ENCODE measurements at regions not wholly inside any gene's neighbourhood (a gene's known extent, or its start where the extent isn't known, plus 50 kb on each side); places are given as distances from the start of the nearest gene placed in this dataset.

DNA sequence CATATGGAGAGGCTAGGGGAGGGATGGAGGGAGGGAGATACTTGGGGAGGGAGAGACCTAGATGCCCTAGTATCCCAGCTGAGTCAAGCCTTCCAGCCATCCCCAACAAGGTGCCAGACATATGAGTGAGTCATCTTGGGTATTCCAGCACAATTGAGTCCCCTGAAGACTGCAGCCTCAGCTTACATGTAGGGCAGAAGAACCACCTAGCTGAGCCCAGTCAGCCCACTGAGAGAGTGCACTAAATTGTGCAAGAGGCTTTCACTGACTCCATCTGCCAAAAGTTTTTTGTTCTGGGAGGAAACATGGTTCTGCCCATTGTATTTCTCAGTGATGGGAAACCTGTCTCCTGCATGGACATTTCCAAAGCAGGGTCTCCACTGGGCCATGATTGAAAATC lies 76.4 kb downstream of the FOXD2 start:
- DNase-seq: no peak
- H3K4me3 ChIP-seq: no peak overlapping the region
- H3K36me3 ChIP-seq: no peaks in the 10 kb centered on the region
- no peaks in the 10 kb centered on the region for H3K9me3 ChIP-seq (replicated peaks)
- peaks cover 2% of the 10 kb centered on the region for H3K27me3 ChIP-seq
- peaks cover 5% of the 10 kb centered on the region; the same call in 1 of the 2 replicates for H3K4me1 ChIP-seq
- no peak overlapping the region for H3K27ac ChIP-seq

DNA sequence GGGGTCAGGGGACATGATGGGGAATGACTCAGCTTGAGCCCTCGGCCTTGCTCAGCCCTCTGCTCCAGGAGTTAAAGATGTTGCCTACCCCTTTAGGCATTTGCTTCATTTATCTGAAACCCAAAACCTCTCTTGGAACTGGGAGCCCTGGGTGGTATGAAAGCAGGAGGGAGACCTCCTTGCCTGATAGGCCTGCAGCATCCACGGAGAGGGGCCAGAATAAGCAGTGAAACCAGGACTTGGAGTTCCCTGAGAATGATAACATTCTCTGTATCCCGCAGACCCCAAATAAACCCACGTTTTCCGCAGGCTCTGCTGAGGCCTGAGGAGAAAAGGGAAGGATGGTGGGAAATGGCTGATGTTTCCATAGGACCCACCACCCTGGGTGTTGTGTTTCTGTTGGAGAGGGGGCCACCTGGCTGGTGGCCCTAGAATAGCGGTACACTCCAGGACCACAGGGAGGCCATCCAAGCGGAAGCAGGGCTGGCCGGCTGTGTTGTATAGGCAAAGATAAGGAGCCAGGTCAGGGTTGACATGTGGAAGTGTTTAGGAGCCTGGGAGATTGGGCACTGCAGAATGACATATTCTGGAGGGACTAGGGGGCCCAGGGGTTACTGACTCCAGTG lies 77.4 kb downstream of the FOXD2 start:
- H3K4me3 ChIP-seq: no peak overlapping the region
- H3K36me3 ChIP-seq: no peaks in the 10 kb centered on the region
- H3K27me3 ChIP-seq: peaks cover 8% of the 10 kb centered on the region
- H3K4me1 ChIP-seq: no peaks in the 10 kb centered on the region
- H3K27ac ChIP-seq: no peak overlapping the region
- no peak for DNase-seq
- no peaks in the 10 kb centered on the region for H3K9me3 ChIP-seq (replicated peaks)

DNA sequence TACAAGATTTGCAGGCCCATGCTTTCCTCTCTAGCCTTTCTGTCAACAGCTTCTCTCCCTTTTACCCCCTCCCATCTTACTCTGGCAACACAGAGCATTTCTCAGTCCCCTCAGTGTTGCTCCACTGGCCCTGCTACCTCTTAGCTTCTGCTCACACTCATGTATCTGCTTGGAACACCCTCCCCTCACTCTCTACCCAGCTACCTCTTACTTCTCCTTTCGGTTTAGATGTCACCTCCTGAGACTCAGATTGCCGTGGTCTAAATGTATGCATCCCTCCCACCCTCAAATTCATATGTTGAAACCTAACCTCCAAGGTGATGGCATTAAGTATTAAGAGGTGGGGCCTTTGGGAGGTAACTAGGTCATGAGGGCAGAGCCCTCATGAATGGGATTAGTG lies 80.1 kb downstream of the FOXD2 start:
- peaks cover 8% of the 10 kb centered on the region for H3K27me3 ChIP-seq
- H3K36me3 ChIP-seq: no peaks in the 10 kb centered on the region
- no peak overlapping the region for H3K4me3 ChIP-seq
- H3K9me3 ChIP-seq (replicated peaks): no peaks in the 10 kb centered on the region
- no peak for DNase-seq
- H3K27ac ChIP-seq: no peak overlapping the region
- H3K4me1 ChIP-seq: no peaks in the 10 kb centered on the region

DNA sequence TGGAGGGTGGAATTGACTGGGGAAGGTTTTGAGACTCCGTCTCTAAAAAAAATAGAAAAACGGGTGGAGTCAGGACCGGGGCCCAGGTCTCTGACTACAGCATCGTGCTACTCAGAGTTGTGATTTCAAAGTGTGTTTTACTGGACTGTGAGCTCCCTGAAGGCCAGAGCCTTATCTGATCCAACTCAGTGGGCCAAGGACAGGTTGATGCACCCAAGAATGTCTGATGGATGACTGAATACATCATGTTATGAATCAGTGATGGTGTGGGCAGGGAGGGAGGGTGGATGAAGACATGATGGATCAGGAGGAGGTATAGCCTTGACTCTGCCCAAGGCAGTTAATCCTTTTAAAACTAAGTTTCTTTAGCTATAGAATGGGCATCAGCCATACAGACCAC lies 81.6 kb downstream of the FOXD2 start:
- DNase-seq: no peak
- Histone ChIP-seq H3K36me3 (no peaks in the 10 kb centered on the region), H3K27me3 (peaks cover 8% of the 10 kb centered on the region), H3K4me1 (no peaks in the 10 kb centered on the region), H3K9me3 (replicated peaks) (no peaks in the 10 kb centered on the region), H3K27ac (no peak overlapping the region), H3K4me3 (no peak overlapping the region)

DNA sequence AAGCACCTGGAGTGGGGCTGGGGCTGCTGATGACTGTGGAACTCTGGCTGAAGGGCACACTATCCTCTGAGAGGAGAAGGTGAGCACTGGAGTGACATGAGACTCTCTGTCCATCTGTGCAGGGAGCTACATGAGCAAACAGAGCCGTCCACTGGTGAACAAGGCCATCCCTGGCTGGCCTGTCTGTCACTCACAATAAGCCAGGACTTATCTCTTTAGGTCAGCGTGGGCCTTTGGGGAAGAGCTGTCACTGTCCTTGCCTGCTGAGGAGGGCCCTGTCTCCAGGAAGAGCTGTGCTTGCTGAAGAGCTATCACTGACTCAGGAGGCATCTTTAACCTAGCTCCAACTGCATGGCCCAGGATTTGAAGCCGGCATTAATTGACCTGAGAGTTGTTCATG lies 82.1 kb downstream of the FOXD2 start:
- Histone ChIP-seq H3K4me1 (no peaks in the 10 kb centered on the region), H3K9me3 (replicated peaks) (no peaks in the 10 kb centered on the region), H3K27me3 (peaks cover 8% of the 10 kb centered on the region), H3K36me3 (no peaks in the 10 kb centered on the region), H3K27ac (no peak overlapping the region), H3K4me3 (no peak overlapping the region)
- no peak for DNase-seq

DNA sequence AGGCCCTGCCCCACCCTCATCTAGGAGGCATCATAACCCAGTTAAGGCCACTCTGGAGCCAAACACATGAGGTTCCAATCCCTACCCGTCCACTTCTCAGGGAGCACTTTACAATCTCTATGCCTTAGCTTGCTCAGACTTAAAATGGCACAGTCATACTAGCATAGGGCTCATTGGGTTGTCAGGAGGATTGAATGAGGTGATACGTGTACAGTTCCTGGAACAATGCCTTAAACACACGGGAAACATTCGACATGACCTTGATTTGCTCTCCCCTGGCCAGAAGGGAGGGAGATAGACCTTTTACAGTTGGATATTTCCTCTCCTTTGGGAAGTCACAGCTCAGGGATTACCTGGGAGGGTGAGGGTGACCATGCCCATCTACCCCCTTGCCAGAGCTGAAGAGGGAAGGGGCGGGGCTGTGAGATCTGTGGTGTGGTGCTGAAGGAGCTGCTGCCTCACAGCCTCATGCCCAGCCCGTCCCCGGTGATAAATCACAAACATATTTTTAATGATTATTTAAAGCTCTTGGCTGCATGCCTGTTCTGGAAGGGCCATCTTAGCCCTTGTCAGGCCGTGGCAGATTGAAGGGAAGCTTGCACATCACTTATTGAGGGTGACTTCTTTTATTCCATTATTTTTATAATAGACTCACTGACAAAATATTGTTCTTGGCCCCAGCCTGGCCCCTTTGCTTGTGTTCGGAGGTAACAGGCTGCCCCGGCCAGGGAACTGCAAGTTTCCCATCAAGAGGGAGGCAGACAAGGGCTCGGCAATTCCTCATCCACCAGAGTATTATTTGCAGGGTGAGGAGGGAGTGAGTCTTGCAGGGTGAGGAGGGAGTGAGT lies 83.4 kb downstream of the FOXD2 start:
- DNase-seq: no peak
- Histone ChIP-seq H3K36me3 (no peaks in the 10 kb centered on the region), H3K4me1 (no peaks in the 10 kb centered on the region), H3K9me3 (replicated peaks) (no peaks in the 10 kb centered on the region), H3K4me3 (no peak overlapping the region), H3K27ac (no peak overlapping the region), H3K27me3 (peaks cover 8% of the 10 kb centered on the region)

DNA sequence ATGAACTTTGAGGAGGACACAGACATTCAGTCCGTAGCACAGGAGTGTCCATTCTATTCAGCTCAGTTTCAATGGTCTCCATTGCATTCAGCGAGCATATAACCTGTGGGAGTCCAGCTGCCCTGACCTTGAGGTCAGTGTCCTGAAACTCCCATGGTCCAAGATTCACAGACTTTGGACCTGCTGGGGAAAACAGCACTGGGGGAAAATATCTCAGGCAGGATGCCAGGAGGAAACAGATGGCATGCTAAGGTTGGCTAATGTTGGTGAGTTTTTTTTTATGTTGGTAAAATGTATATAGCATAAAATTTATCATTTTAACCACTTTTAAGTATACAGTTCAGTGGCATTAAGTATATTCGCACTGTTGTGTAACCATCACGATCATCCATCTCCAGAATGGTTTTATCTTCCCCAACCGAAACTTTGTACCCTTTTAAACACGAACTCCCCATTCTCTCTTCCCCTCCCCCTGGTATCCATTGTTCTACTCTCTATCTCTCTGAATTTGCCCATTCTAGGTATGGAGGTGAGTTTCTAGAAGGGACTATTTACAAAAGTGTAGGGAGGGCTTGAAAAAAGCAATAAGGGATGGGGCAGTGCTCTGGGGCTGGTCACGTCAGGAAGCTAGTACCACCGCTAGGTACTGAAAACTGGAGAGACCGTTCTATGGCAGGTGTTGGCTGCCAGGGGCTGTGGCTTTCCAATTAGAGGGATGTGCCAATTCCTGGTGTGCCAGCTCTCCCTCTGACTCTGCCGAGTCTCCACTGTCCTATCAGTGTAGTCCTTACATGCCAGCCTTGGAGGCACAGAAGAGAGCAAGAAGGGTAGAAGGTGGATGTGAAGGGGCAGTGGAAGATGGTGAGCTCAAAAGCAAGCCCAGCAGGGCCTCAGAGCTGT lies 85.3 kb downstream of the FOXD2 start:
- Histone ChIP-seq H3K4me3 (no peak overlapping the region), H3K27ac (no peak overlapping the region), H3K9me3 (replicated peaks) (no peaks in the 10 kb centered on the region), H3K27me3 (peaks cover 7% of the 10 kb centered on the region), H3K4me1 (no peaks in the 10 kb centered on the region), H3K36me3 (no peaks in the 10 kb centered on the region)
- DNase-seq: no peak

DNA sequence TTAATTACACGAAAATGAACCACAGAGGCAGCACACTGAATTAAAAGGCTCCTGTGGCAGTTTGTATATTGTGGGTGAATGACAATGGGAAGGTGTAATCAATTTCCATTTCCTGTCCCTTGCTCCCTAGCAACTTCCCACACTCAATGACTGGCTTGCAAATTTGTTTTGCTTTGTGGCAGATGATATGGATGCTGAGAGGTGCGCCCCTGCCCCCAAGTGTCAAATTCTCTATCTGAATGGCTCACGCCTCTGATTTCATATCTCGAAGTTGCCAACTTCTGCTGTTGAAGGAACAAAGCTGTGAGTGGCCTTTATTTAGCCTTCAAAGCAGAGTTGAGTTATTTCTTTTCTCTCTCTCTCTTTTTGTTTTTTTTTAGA lies 86.0 kb downstream of the FOXD2 start:
- Histone ChIP-seq H3K4me3 (no peak overlapping the region), H3K4me1 (no peaks in the 10 kb centered on the region), H3K27ac (no peak overlapping the region), H3K36me3 (no peaks in the 10 kb centered on the region), H3K9me3 (replicated peaks) (no peaks in the 10 kb centered on the region), H3K27me3 (peaks cover 6% of the 10 kb centered on the region; the same call in 1 of the 2 replicates)
- no peak for DNase-seq

DNA sequence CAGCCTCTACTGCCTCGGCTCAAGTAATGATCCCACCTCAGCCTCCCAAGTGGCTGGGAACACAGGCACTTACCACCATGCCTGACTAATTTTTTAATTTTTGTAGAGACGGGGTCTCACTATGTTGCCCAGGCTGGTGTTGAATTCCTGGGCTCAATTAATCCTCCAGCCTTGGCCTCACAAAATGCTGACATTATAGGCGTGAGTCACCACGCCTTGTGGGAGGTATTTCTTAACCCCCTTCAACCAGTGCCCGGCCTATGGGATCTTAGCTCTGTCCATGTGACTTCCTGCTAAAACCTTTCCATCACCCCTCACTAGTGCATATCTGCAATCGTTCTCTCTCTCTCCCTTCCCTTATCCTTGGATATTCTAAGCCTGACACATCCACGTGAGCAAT lies 86.4 kb downstream of the FOXD2 start:
- H3K36me3 ChIP-seq: no peaks in the 10 kb centered on the region
- peaks cover 6% of the 10 kb centered on the region; the same call in 1 of the 2 replicates for H3K27me3 ChIP-seq
- no peaks in the 10 kb centered on the region for H3K9me3 ChIP-seq (replicated peaks)
- H3K4me3 ChIP-seq: no peak overlapping the region
- DNase-seq: peak in 1 of 2 experiments; percentile 42
- H3K27ac ChIP-seq: no peak overlapping the region
- H3K4me1 ChIP-seq: no peaks in the 10 kb centered on the region

DNA sequence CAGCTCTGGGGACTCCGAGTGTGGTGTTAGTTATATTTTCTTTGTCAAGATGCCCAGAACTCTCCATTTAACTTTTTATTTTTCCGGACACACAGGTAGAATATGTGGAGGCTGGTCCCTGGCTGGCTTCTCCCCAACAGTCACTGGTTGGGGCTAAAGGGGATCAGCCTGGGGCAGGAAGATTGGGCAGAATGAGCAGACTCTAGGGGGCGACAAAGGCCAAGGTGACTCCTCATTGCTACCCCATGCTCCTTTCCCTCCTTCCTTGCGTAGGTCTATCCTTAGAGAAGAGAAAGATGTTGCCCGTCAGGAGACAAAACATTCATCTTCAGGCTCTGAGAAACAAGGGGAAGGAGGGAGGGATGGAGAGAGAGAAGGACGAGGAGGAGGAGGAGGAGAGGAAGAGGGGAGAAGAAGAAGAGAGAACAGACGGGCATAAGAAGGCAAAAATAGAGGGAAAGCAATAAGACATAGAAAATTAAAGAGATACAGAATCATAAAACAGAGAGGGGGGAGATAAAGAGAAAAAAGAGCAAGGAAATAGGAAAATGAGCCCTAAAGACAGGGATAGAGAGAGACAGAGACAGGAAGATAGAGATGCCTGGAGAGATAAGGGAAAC lies 89.9 kb downstream of the FOXD2 start:
- peak; percentile 70 to 88 for DNase-seq
- Histone ChIP-seq H3K27me3 (no peaks in the 10 kb centered on the region), H3K36me3 (no peaks in the 10 kb centered on the region), H3K4me1 (peaks cover 18% of the 10 kb centered on the region), H3K9me3 (replicated peaks) (no peaks in the 10 kb centered on the region), H3K4me3 (no peak overlapping the region), H3K27ac (no peak overlapping the region)

DNA sequence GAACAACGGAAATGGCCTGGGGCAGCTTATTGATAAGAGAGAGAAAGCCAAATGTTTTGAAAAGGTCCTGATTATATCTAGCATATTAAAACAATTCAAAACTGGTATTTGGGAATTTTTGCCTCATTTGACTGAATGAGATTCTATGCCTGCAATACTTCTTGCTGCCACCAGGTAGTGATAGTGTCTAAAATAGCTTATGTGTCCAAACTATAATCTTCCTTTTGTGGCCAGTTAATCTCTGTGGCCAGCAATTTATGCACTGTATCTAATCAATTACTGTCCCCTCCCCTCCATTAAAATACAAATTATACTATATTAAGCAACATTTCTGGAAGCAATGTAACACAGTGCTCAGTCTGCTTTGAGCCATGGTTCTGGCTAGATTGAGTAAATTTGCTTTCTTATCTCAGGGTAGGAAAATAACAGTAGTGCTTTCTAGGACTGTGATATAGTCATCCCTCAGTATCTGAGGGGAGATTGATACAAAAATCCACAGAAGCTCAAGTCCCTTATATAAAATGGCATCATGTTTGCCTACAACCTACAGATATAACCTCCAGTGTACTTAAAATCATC lies 91.8 kb downstream of the FOXD2 start:
- no peak overlapping the region for H3K4me3 ChIP-seq
- no peaks in the 10 kb centered on the region for H3K27me3 ChIP-seq
- DNase-seq: peak; percentile 54 to 86
- H3K9me3 ChIP-seq (replicated peaks): no peaks in the 10 kb centered on the region
- peak overlapping the region; percentile 77 for H3K27ac ChIP-seq
- no peaks in the 10 kb centered on the region for H3K36me3 ChIP-seq
- H3K4me1 ChIP-seq: peaks cover 32% of the 10 kb centered on the region

DNA sequence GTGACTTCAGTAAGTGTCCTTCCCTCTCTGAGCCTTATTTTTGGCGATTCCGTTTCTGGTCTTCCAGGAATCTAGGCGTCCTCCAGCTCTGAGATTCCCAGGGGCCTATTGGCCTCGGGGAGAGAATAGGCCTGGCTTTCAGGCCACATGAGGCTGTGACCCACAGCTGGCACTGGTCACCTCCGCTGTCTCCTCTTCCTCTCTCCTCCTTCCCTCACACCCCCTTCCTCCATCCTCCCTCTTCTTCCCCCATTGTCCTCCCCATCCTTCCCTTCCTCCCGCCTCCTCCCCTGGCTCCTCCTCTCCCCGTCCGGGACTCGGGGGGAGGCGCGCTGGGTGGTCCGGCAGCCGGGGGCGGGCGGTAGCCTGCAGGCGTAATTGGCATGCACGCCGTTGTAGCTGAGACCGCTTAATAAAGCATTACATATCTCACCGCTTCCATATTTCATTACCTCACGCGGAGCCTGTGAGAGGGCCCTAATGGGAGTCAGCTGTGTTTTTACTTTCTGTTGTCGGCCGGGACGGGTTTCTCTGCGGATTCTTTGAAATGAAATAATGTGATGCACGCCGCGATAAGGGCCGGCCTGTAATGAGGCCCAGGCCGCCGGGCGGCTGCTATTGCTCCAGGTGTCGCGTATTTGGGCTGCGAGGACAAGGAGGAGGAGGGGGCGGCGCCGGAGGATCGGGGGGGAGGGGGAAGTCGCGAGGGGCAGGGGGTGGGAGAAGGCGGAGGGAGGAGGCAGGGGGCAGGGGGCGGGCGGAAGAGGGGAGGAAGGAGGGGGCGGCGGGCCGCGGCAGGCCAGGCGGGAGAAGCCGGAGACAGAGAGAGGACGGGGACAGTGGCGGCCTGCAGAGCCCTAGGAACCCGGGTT lies 95.3 kb downstream of the FOXD2 start:
- Histone ChIP-seq H3K27me3 (no peaks in the 10 kb centered on the region), H3K9me3 (replicated peaks) (no peaks in the 10 kb centered on the region), H3K4me1 (peaks cover 36% of the 10 kb centered on the region), H3K4me3 (peak overlapping the region; percentile 51), H3K36me3 (no peaks in the 10 kb centered on the region), H3K27ac (peak overlapping the region; percentile 85)
- peak; percentile 97 to 98 for DNase-seq

DNA sequence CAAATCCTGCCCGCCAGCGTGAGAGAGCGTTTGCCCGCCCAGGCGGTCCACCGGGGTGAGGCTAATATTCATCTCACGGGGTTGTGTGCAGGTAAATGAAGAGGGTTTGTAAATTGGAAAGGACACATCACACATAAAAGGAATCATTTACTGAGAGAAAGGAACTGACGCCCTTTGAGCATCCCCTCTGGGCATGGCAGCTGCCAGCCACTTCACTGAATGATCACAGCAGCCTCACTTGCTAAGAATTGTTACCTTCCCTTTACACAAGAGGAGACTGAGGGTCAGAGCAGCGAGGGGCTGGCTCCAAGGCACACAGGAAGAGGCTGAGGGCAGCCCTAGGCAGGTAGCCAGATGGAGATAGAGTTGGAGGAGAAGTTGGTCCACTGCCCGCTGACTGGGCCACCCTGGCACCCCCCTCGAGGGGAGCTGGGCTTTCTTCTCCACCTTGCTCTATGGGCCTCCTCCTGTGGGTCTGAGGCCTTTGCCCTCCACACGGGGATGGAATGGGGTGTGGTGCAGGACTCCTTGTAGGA lies 96.0 kb downstream of the FOXD2 start:
- Histone ChIP-seq H3K27me3 (no peaks in the 10 kb centered on the region), H3K9me3 (replicated peaks) (no peaks in the 10 kb centered on the region), H3K27ac (peak overlapping the region; percentile 85), H3K4me3 (peak overlapping the region; percentile 51), H3K36me3 (no peaks in the 10 kb centered on the region), H3K4me1 (peaks cover 36% of the 10 kb centered on the region)
- peak; percentile 65 to 76 for DNase-seq

Measured in SJCRH30 (cell line).